ENCODE measurements at regions not wholly inside any gene's neighbourhood (a gene's known extent, or its start where the extent isn't known, plus 50 kb on each side); places are given as distances from the start of the nearest gene placed in this dataset.

DNA sequence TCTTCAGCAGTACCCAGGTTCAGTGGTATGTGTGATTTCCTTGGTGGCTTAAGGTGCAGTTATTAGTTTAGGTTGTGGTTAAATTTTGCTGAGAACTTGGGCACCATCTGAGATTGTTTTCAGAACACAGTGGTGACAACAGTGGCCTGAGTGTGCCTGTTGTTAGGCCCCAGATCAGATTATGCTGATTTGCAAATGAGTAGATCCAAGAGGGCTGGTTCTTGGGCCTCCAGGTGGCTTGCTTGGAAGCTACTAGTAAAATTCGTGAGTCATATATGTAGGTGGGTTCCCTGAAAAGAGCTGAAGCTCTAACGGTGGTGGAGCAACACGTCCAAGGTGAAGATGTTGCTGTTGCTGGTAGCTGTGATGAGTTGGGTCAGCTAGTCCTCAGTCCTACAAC lies 2619.6 kb downstream of the PCDH7 start:
- Histone ChIP-seq H4K20me1 (ENCODE audit: insufficient read depth) (no peaks in the 10 kb centered on the region), H3K36me3 (ENCODE audit: control insufficient read depth in 1 of 2, insufficient read depth in 2 of 2, low read length in 2 of 2) (no peaks in the 10 kb centered on the region), H3K4me1 (ENCODE audit: control insufficient read depth in 1 of 2, insufficient read depth in 2 of 2, low read length in 2 of 2) (no peaks in the 10 kb centered on the region), H3K4me2 (ENCODE audit: low read length) (no peak overlapping the region), H3K9ac (ENCODE audit: low read length) (no peak overlapping the region), H3K9me3 (ENCODE audit: control insufficient read depth in 1 of 2, insufficient read depth in 1 of 2, low read depth in 1 of 2, low read length in 2 of 2) (no peaks in the 10 kb centered on the region), H3K27ac (ENCODE audit: low read depth, low read length) (no peak overlapping the region), H2AFZ (ENCODE audit: low read depth, low read length, poor library complexity, severe bottlenecking) (no peak overlapping the region), H3K27me3 (ENCODE audit: insufficient read depth, low read length) (no peaks in the 10 kb centered on the region), H3K79me2 (ENCODE audit: insufficient read depth, low read length) (no peaks in the 10 kb centered on the region), H3K9me2 (ENCODE audit: insufficient read depth) (no peaks in the 10 kb centered on the region), H3K4me3 (replicated peaks in 1 of 2; ENCODE audit: low read depth in 1 of 2, low read length in 2 of 2) (no peak overlapping the region)
- CTCF ChIA-PET = no interaction called here
- TF ChIP-seq EZH2 (IDR thresholded peaks at IDR 0.05) (no peak), YY1 (IDR thresholded peaks at IDR 0.05; ENCODE audit: extremely low read depth, insufficient replicate concordance, low read depth, low read length) (no peak), POLR2A (IDR thresholded peaks at IDR 0.05; ENCODE audit: borderline replicate concordance, extremely low read depth, insufficient read depth, insufficient read length) (no peak), EGR1 (IDR thresholded peaks at IDR 0.05; ENCODE audit: low read depth) (no peak), ZNF274 (IDR thresholded peaks at IDR 0.05; ENCODE audit: low read depth, low read length) (no peak), EZH2phosphoT487 (IDR thresholded peaks at IDR 0.05; ENCODE audit: borderline replicate concordance) (no peak), ELF1 (IDR thresholded peaks at IDR 0.05; ENCODE audit: borderline replicate concordance, low read depth) (no peak), SP1 (IDR thresholded peaks at IDR 0.05; ENCODE audit: low read depth) (no peak), POLR2AphosphoS5 (IDR thresholded peaks at IDR 0.05; ENCODE audit: low read depth, low read length) (no peak), ZFX (IDR thresholded peaks at IDR 0.05) (no peak), CEBPB (IDR thresholded peaks at IDR 0.05; ENCODE audit: low read depth) (no peak)
- TF ChIP-seq, protein P1, sequence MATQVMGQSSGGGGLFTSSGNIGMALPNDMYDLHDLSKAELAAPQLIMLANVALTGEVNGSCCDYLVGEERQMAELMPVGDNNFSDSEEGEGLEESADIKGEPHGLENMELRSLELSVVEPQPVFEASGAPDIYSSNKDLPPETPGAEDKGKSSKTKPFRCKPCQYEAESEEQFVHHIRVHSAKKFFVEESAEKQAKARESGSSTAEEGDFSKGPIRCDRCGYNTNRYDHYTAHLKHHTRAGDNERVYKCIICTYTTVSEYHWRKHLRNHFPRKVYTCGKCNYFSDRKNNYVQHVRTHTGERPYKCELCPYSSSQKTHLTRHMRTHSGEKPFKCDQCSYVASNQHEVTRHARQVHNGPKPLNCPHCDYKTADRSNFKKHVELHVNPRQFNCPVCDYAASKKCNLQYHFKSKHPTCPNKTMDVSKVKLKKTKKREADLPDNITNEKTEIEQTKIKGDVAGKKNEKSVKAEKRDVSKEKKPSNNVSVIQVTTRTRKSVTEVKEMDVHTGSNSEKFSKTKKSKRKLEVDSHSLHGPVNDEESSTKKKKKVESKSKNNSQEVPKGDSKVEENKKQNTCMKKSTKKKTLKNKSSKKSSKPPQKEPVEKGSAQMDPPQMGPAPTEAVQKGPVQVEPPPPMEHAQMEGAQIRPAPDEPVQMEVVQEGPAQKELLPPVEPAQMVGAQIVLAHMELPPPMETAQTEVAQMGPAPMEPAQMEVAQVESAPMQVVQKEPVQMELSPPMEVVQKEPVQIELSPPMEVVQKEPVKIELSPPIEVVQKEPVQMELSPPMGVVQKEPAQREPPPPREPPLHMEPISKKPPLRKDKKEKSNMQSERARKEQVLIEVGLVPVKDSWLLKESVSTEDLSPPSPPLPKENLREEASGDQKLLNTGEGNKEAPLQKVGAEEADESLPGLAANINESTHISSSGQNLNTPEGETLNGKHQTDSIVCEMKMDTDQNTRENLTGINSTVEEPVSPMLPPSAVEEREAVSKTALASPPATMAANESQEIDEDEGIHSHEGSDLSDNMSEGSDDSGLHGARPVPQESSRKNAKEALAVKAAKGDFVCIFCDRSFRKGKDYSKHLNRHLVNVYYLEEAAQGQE (IDR thresholded peaks at IDR 0.05; ENCODE audit: low read depth) = no peak
- TF ChIP-seq, protein P2, sequence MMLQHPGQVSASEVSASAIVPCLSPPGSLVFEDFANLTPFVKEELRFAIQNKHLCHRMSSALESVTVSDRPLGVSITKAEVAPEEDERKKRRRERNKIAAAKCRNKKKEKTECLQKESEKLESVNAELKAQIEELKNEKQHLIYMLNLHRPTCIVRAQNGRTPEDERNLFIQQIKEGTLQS (IDR thresholded peaks at IDR 0.05) = no peak
- TF ChIP-seq, protein P3, sequence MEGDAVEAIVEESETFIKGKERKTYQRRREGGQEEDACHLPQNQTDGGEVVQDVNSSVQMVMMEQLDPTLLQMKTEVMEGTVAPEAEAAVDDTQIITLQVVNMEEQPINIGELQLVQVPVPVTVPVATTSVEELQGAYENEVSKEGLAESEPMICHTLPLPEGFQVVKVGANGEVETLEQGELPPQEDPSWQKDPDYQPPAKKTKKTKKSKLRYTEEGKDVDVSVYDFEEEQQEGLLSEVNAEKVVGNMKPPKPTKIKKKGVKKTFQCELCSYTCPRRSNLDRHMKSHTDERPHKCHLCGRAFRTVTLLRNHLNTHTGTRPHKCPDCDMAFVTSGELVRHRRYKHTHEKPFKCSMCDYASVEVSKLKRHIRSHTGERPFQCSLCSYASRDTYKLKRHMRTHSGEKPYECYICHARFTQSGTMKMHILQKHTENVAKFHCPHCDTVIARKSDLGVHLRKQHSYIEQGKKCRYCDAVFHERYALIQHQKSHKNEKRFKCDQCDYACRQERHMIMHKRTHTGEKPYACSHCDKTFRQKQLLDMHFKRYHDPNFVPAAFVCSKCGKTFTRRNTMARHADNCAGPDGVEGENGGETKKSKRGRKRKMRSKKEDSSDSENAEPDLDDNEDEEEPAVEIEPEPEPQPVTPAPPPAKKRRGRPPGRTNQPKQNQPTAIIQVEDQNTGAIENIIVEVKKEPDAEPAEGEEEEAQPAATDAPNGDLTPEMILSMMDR (IDR thresholded peaks at IDR 0.05 in 2 of 3, conservative IDR thresholded peaks at IDR 0.05 in 1 of 3; ENCODE audit: borderline replicate concordance in 1 of 3, insufficient read depth in 1 of 3, low read depth in 2 of 3, low read length in 2 of 3) = no peak
- TF ChIP-seq, protein P4, sequence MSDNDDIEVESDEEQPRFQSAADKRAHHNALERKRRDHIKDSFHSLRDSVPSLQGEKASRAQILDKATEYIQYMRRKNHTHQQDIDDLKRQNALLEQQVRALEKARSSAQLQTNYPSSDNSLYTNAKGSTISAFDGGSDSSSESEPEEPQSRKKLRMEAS (IDR thresholded peaks at IDR 0.05) = no peak
- no peak for ATAC-seq
- no peak for DNase-seq (ENCODE audit: low read depth, low spot score)
- intact Hi-C loops (cut with micrococcal nuclease) = no loop called here
- POLR2A ChIA-PET = no interaction called here
- RAD21 ChIA-PET (ENCODE audit: low non-redundant PET in 1 of 2, low total read pairs in 2 of 2, uncharacterized antibody in 2 of 2, unreplicated experiment in 2 of 2) = no interaction called here
- no TSS peak for BruUV-seq (replicated peaks)

Measured in HCT116 (cell line).